Mucosa of descending colon (tissue), 3 donors: ENCODE measurements at regions not wholly inside any gene's neighbourhood (a gene's known extent, or its start where the extent isn't known, plus 50 kb on each side); places are given as distances from the start of the nearest gene placed in this dataset.

Experiments
- ATAC-seq: fragments of 200-7000 bp; cut with Tn5 transposase; one replicate; pipeline ENCODE4 v1.9.1; 2020; ENCODE audit warnings: mild to moderate bottlenecking, moderate library complexity
- DNase-seq, 3 donors: peaks; one replicate each; pipeline ENCODE4 v3.0.0-alpha.2; 2020
- H3K36me3 ChIP-seq: fragments of 200-600 bp; one replicate; pipeline ENCODE4 v1.8.0; 2021; ENCODE audit warnings: low read depth, mild to moderate bottlenecking
- H3K4me1 ChIP-seq: fragments of 200-600 bp; one replicate; pipeline ENCODE4 v1.8.0; 2021; ENCODE audit warnings: low read depth, mild to moderate bottlenecking
- H3K4me3 ChIP-seq: fragments of 200-600 bp; one replicate; pipeline ENCODE4 v1.8.0; 2021; ENCODE audit warnings: mild to moderate bottlenecking
- H3K9me3 ChIP-seq: fragments of 200-600 bp; one replicate; pipeline ENCODE4 v1.8.0; 2021; ENCODE audit warnings: mild to moderate bottlenecking
- CTCF ChIP-seq: fragments of 200-600 bp; IDR thresholded peaks from one replicate; pipeline ENCODE4 v1.8.0; 2022; ENCODE audit warnings: antibody characterized with exemption, mild to moderate bottlenecking
- intact Hi-C, 2 donors: fragments of 100-400 bp; cut with DNase I in 1 of 2; cut with micrococcal nuclease in 1 of 2; formaldehyde crosslinking; loops; one replicate each; pipeline versions ENCODE4 v1.11.0 to v1.11.1; 2022; cut with DNase I, micrococcal nuclease
- donor health status: DM: no; HTN: no; CAD: no; lungs with moderate emphysema.
- donor health status: DM: no; HTN: no; CAD: no.
- donor health status: DM: no; HTN: yes; CAD: no.

GRCh38 chr7:12985752-12986151, 298.3 kb downstream of the ARL4A start:
- no peak for ATAC-seq
- intact Hi-C loops = no loop called here
- TF ChIP-seq CTCF = no peak
- H3K9me3 ChIP-seq = no peaks in the 10 kb centered on the region
- H3K4me1 ChIP-seq = no peaks in the 10 kb centered on the region
- DNase-seq = no peak
- no peaks in the 10 kb centered on the region for H3K36me3 ChIP-seq
- H3K4me3 ChIP-seq = no peak overlapping the region

- H3K4me3 ChIP-seq = no peak overlapping the region
- DNase-seq (no peak), ATAC-seq (no peak)
- H3K4me1 ChIP-seq = no peaks in the 10 kb centered on the region
- no peaks in the 10 kb centered on the region for H3K9me3 ChIP-seq
- TF ChIP-seq CTCF = no peak
- intact Hi-C loops = no loop called here
- no peaks in the 10 kb centered on the region for H3K36me3 ChIP-seq
These were observed 299.8 kb downstream of the ARL4A start for GRCh38 chr7:12987238-12987637.

- TF ChIP-seq CTCF = no peak
- no peak overlapping the region for H3K4me3 ChIP-seq
- no peaks in the 10 kb centered on the region for H3K36me3 ChIP-seq
- intact Hi-C loops = no loop called here
- H3K9me3 ChIP-seq = no peaks in the 10 kb centered on the region
- ATAC-seq (no peak), DNase-seq (no peak)
- H3K4me1 ChIP-seq = no peaks in the 10 kb centered on the region
These were observed 303.0 kb downstream of the ARL4A start for GRCh38 chr7:12990440-12990839.

- no peak for TF ChIP-seq CTCF
- Histone ChIP-seq H3K4me1 (no peaks in the 10 kb centered on the region), H3K9me3 (no peaks in the 10 kb centered on the region), H3K36me3 (no peaks in the 10 kb centered on the region), H3K4me3 (no peak overlapping the region)
- intact Hi-C loops = no loop called here
- no peak for DNase-seq
- no peak for ATAC-seq
These were observed 305.6 kb downstream of the ARL4A start for GRCh38 chr7:12993025-12993424.

- DNase-seq = no peak
- no peaks in the 10 kb centered on the region for H3K9me3 ChIP-seq
- TF ChIP-seq CTCF = no peak
- intact Hi-C loops = no loop called here
- no peaks in the 10 kb centered on the region for H3K4me1 ChIP-seq
- H3K4me3 ChIP-seq = no peak overlapping the region
- no peaks in the 10 kb centered on the region for H3K36me3 ChIP-seq
- ATAC-seq = no peak
These were observed 308.6 kb downstream of the ARL4A start for GRCh38 chr7:12995912-12996469.

- TF ChIP-seq CTCF = no peak
- H3K4me1 ChIP-seq = no peaks in the 10 kb centered on the region
- intact Hi-C loops = no loop called here
- no peaks in the 10 kb centered on the region for H3K36me3 ChIP-seq
- no peak for ATAC-seq
- DNase-seq = no peak
- no peak overlapping the region for H3K4me3 ChIP-seq
- H3K9me3 ChIP-seq = no peaks in the 10 kb centered on the region
These were observed 319.9 kb downstream of the ARL4A start for GRCh38 chr7:13007331-13007730.
